ENCODE measurements at regions not wholly inside any gene's neighbourhood (a gene's known extent, or its start where the extent isn't known, plus 50 kb on each side); places are given as distances from the start of the nearest gene placed in this dataset.

DNA sequence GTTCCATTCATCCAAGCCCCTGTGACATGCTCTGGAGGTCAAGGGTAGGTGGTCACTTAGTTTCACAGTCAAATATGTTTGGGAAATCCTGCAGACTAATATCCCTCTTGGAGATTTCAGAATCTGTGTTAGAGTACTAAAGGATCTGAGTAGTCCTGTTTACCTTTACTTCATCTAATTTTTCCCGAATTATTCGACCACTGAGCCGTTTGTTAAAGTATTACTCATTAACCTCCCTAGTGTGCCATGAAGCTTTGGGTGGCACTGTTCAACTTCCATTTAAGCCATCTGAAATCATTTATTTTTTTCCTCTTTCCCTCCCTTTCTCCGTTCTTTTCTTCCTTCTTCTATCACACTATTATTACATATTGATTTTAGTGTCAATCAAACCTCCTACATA is 109.9 kb downstream of the NGF start:
- Histone ChIP-seq H3K4me3 (ENCODE audit: low read depth, low read length, poor library complexity, severe bottlenecking) (no peak overlapping the region), H3K27ac (ENCODE audit: low read depth, low read length, poor library complexity, severe bottlenecking) (no peak overlapping the region), H3K9me3 (ENCODE audit: low read length) (no peaks in the 10 kb centered on the region), H3K4me2 (ENCODE audit: low read length) (no peak overlapping the region), H3K9me2 (ENCODE audit: low read depth, low read length) (no peaks in the 10 kb centered on the region), H3K27me3 (ENCODE audit: insufficient read depth, low read length) (no peaks in the 10 kb centered on the region), H3K9ac (ENCODE audit: low read length) (no peak overlapping the region), H3K79me2 (ENCODE audit: insufficient read depth, low read length) (no peaks in the 10 kb centered on the region), H4K20me1 (ENCODE audit: insufficient read depth, low read length) (no peaks in the 10 kb centered on the region), H3F3A (ENCODE audit: insufficient read depth, low read length) (no peaks in the 10 kb centered on the region), H3K4me1 (ENCODE audit: insufficient read depth, low read length, severe bottlenecking) (no peaks in the 10 kb centered on the region), H2AFZ (ENCODE audit: low read length) (no peak overlapping the region), H3K36me3 (ENCODE audit: insufficient read depth, low read length) (no peaks in the 10 kb centered on the region)
- TF ChIP-seq, protein P1, sequence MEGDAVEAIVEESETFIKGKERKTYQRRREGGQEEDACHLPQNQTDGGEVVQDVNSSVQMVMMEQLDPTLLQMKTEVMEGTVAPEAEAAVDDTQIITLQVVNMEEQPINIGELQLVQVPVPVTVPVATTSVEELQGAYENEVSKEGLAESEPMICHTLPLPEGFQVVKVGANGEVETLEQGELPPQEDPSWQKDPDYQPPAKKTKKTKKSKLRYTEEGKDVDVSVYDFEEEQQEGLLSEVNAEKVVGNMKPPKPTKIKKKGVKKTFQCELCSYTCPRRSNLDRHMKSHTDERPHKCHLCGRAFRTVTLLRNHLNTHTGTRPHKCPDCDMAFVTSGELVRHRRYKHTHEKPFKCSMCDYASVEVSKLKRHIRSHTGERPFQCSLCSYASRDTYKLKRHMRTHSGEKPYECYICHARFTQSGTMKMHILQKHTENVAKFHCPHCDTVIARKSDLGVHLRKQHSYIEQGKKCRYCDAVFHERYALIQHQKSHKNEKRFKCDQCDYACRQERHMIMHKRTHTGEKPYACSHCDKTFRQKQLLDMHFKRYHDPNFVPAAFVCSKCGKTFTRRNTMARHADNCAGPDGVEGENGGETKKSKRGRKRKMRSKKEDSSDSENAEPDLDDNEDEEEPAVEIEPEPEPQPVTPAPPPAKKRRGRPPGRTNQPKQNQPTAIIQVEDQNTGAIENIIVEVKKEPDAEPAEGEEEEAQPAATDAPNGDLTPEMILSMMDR (IDR thresholded peaks at IDR 0.05; ENCODE audit: low read length), result no peak
- TF ChIP-seq EZH2 (IDR thresholded peaks at IDR 0.05; ENCODE audit: borderline replicate concordance, low read length), result no peak

DNA sequence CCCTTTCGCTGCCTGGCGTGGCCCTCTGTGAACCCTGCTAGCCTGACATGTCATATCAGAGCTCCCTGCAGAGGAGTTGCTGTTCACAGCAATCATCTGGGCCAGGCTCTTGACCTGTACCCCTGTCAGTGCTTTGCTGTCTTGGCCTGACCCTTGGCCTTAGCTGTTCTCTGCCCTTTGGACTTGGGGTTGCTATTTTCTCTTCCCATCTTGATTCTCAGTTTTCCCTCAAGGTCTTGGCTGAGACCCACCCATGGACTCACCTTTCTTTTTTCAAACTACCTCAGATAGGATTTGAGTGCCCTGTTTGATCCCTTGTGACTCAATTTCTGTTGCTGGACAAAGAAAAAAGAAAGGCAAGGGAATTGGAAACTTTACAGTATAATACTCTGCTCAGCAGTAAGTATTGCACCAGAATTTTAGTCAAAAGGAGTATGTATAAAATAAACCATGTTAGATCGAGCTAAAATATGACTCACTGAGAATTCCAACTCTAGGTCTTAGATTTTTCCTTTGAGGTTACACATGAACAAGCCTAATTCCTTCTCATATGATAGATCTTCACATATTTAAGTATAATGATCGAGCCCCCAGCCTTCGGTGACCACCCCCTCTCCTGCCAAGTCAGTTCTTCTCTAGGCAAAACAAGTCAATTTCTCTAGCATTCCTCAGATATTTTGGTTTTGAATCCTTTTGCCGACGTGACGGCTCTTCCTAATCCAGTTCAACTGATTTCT is 110.5 kb downstream of the NGF start:
- H3K79me2 ChIP-seq (ENCODE audit: insufficient read depth, low read length), result no peaks in the 10 kb centered on the region
- no peaks in the 10 kb centered on the region for H4K20me1 ChIP-seq (ENCODE audit: insufficient read depth, low read length)
- no peak overlapping the region for H3K4me3 ChIP-seq (ENCODE audit: low read depth, low read length, poor library complexity, severe bottlenecking)
- TF ChIP-seq EZH2 (IDR thresholded peaks at IDR 0.05; ENCODE audit: borderline replicate concordance, low read length), result no peak
- TF ChIP-seq, protein P1 (IDR thresholded peaks at IDR 0.05; ENCODE audit: low read length), result no peak
- no peaks in the 10 kb centered on the region for H3K36me3 ChIP-seq (ENCODE audit: insufficient read depth, low read length)
- no peaks in the 10 kb centered on the region for H3K9me3 ChIP-seq (ENCODE audit: low read length)
- H3F3A ChIP-seq (ENCODE audit: insufficient read depth, low read length), result no peaks in the 10 kb centered on the region
- H3K9ac ChIP-seq (ENCODE audit: low read length), result no peak overlapping the region
- no peak overlapping the region for H2AFZ ChIP-seq (ENCODE audit: low read length)
- no peaks in the 10 kb centered on the region for H3K27me3 ChIP-seq (ENCODE audit: insufficient read depth, low read length)
- no peak overlapping the region for H3K4me2 ChIP-seq (ENCODE audit: low read length)
- H3K4me1 ChIP-seq (ENCODE audit: insufficient read depth, low read length, severe bottlenecking), result no peaks in the 10 kb centered on the region
- no peak overlapping the region for H3K27ac ChIP-seq (ENCODE audit: low read depth, low read length, poor library complexity, severe bottlenecking)
- H3K9me2 ChIP-seq (ENCODE audit: low read depth, low read length), result no peaks in the 10 kb centered on the region

DNA sequence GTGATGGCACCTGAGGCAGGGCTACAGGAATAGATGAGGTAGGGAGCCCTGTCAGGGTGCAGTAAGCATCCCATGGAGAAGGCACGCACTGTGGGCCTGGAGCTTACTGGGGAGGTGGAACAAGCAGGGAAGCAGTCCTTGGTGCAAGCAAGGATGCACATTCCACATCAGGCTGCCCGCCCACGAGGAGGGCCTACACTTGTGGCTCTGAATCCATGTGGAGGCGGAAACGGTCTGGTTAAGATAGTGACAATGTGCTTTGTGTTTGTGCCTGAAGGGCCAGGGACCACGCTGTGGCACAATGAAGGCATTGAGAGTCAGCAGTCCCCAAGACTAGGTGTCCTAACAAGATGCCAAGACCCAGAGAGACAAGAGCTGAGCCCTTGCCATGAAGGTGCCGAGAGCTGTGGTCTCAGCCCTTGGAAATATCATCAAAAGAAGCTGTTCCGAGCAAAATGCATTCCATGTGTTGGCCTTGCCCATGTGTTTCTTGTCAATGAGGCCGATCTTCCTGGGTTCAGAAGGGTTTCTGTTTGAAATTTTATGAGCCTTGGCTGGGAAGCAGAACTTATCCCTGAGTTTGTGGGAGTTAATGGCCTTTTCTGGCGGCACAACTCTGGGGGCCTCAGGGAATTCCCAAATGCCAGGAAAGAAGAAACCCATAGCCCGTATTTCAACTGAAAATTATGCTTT is 111.9 kb downstream of the NGF start:
- Histone ChIP-seq H3K4me1 (ENCODE audit: insufficient read depth, low read length, severe bottlenecking) (no peaks in the 10 kb centered on the region), H3K4me3 (ENCODE audit: low read depth, low read length, poor library complexity, severe bottlenecking) (no peak overlapping the region), H3K36me3 (ENCODE audit: insufficient read depth, low read length) (no peaks in the 10 kb centered on the region), H3K79me2 (ENCODE audit: insufficient read depth, low read length) (no peaks in the 10 kb centered on the region), H3K9ac (ENCODE audit: low read length) (no peak overlapping the region), H3K4me2 (ENCODE audit: low read length) (no peak overlapping the region), H4K20me1 (ENCODE audit: insufficient read depth, low read length) (no peaks in the 10 kb centered on the region), H3K27ac (ENCODE audit: low read depth, low read length, poor library complexity, severe bottlenecking) (no peak overlapping the region), H3K9me2 (ENCODE audit: low read depth, low read length) (no peaks in the 10 kb centered on the region), H3K27me3 (ENCODE audit: insufficient read depth, low read length) (no peaks in the 10 kb centered on the region), H3F3A (ENCODE audit: insufficient read depth, low read length) (no peaks in the 10 kb centered on the region), H2AFZ (ENCODE audit: low read length) (no peak overlapping the region), H3K9me3 (ENCODE audit: low read length) (no peaks in the 10 kb centered on the region)
- TF ChIP-seq, protein P1 (IDR thresholded peaks at IDR 0.05; ENCODE audit: low read length), result no peak
- no peak for TF ChIP-seq EZH2 (IDR thresholded peaks at IDR 0.05; ENCODE audit: borderline replicate concordance, low read length)
